GM21576 (cell line): ENCODE measurements at regions not wholly inside any gene's neighbourhood (a gene's known extent, or its start where the extent isn't known, plus 50 kb on each side); places are given as distances from the start of the nearest gene placed in this dataset.

Source experiments
- ATAC-seq: cut with Tn5 transposase; IDR thresholded peaks from one replicate; pipeline ENCODE4 v1.9.1; 2021; ENCODE audit warnings: mild to moderate bottlenecking, moderate library complexity; ENCODE audit not compliant: unreplicated experiment

- ATAC-seq: no peak
These were observed 251.1 kb upstream of the HTR2C start for GRCh38 chrX:114332766-114333165.

- no peak for ATAC-seq
These were observed 249.4 kb upstream of the HTR2C start for GRCh38 chrX:114334473-114334982.

GRCh38 chrX:114338870-114339269 is 245.0 kb upstream of the HTR2C start:
- ATAC-seq: no peak

- ATAC-seq: peak; percentile 81
These were observed 239.0 kb upstream of the HTR2C start for GRCh38 chrX:114344756-114345349.

GRCh38 chrX:114361076-114361725 is 222.7 kb upstream of the HTR2C start:
- no peak for ATAC-seq

- no peak for ATAC-seq
These were observed 220.5 kb upstream of the HTR2C start for GRCh38 chrX:114363346-114363745.

GRCh38 chrX:114365065-114365834 is 218.6 kb upstream of the HTR2C start:
- no peak for ATAC-seq

GRCh38 chrX:114372937-114373336 is 210.9 kb upstream of the HTR2C start:
- ATAC-seq: no peak

GRCh38 chrX:114390251-114390796 is 193.6 kb upstream of the HTR2C start:
- no peak for ATAC-seq
